Tibial nerve (tissue), 4 donors: ENCODE measurements at regions not wholly inside any gene's neighbourhood (a gene's known extent, or its start where the extent isn't known, plus 50 kb on each side); places are given as distances from the start of the nearest gene placed in this dataset.

Experiments used
- EP300 ChIP-seq, 2 donors: sonication (generic); formaldehyde crosslinking; IDR thresholded peaks; one replicate each; pipeline ENCODE4 v1.6.1; 2017; ENCODE audit warnings: antibody characterized with exemption in 2 of 2, mild to moderate bottlenecking in 1 of 2
- POLR2A ChIP-seq, 2 donors: fragments of 450-650 bp; IDR thresholded peaks; one replicate each; pipeline ENCODE4 v1.6.1; 2017; ENCODE audit warnings: antibody characterized with exemption in 2 of 2, mild to moderate bottlenecking in 2 of 2, moderate library complexity in 2 of 2
- TF ChIP-seq, protein P1 (sequence below), 5 experiments: fragments of 200-600 bp in 3 of 5; fragments of 450-650 bp in 2 of 5; sonication (generic) in 3 of 5; IDR thresholded peaks; one replicate each; pipeline ENCODE4 v1.5.1; 2016 to 2019; ENCODE audit warnings: antibody characterized with exemption in 5 of 5, mild to moderate bottlenecking in 3 of 5, moderate library complexity in 2 of 5

DNA sequence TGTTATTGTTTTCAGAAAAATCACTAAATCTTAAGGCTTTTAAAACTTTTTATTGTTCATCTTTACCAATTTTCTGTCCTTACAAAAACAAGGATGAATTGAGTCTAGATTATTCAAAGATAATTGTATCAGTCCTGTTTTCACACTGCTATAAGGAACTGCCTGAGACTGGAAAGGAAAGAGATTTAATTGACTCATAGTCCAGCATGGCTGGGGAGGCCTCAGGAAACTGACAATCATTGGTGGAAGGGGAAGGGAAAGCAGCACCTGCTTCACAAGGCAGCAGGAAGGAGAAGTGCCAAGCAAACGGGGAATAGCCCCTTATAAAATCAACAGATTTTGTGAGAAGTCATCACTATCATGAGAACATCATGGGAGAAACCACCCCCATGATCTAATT lies 455.6 kb upstream of the ZP4 start:
- TF ChIP-seq, protein P1, sequence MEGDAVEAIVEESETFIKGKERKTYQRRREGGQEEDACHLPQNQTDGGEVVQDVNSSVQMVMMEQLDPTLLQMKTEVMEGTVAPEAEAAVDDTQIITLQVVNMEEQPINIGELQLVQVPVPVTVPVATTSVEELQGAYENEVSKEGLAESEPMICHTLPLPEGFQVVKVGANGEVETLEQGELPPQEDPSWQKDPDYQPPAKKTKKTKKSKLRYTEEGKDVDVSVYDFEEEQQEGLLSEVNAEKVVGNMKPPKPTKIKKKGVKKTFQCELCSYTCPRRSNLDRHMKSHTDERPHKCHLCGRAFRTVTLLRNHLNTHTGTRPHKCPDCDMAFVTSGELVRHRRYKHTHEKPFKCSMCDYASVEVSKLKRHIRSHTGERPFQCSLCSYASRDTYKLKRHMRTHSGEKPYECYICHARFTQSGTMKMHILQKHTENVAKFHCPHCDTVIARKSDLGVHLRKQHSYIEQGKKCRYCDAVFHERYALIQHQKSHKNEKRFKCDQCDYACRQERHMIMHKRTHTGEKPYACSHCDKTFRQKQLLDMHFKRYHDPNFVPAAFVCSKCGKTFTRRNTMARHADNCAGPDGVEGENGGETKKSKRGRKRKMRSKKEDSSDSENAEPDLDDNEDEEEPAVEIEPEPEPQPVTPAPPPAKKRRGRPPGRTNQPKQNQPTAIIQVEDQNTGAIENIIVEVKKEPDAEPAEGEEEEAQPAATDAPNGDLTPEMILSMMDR (IDR thresholded peaks at IDR 0.05), result no peak
- TF ChIP-seq EP300 (IDR thresholded peaks at IDR 0.05) (no peak), POLR2A (IDR thresholded peaks at IDR 0.05) (no peak)
